Suprapubic skin (tissue), 3 donors: ENCODE measurements at regions not wholly inside any gene's neighbourhood (a gene's known extent, or its start where the extent isn't known, plus 50 kb on each side); places are given as distances from the start of the nearest gene placed in this dataset.
"Not testable (repeated sequence)": the region's sequence is repeated elsewhere in the genome, so short reads cannot be mapped to it uniquely, and the experiment has no call there.

Source experiments
- CTCF ChIP-seq, 2 donors: fragments of 200-600 bp in 1 of 2; fragments of 450-650 bp in 1 of 2; sonication (generic) in 1 of 2; IDR thresholded peaks; one replicate each; pipeline ENCODE4 v1.5.1; 2016 to 2019; ENCODE audit warnings: antibody characterized with exemption in 2 of 2, mild to moderate bottlenecking in 1 of 2, moderate library complexity in 1 of 2
- POLR2A ChIP-seq, 2 donors: fragments of 450-650 bp; IDR thresholded peaks; one replicate each; pipeline ENCODE4 v1.6.1; 2017; ENCODE audit warnings: antibody characterized with exemption in 2 of 2, mild to moderate bottlenecking in 2 of 2, moderate library complexity in 2 of 2

- not testable (repeated sequence) for TF ChIP-seq CTCF, POLR2A (IDR thresholded peaks at IDR 0.05)
Observed at GRCh38 chr7:9163691-9164090, 730.3 kb downstream of the NXPH1 start.
